ENCODE measurements at regions not wholly inside any gene's neighbourhood (a gene's known extent, or its start where the extent isn't known, plus 50 kb on each side); places are given as distances from the start of the nearest gene placed in this dataset.
A peak's percentile ranks its signal among the peaks of the same experiment; 100 is the strongest.

GRCh38 chr13:99063952-99064351 is 86.1 kb upstream of the DOCK9 start:
- Histone ChIP-seq H3K4me3 (replicated peaks in 1 of 4; ENCODE audit: control extremely low read depth in 1 of 4, insufficient read depth in 1 of 4, low read depth in 3 of 4, low read length in 4 of 4) (peak overlapping the region in 1 of 4 experiments; percentile 29), H3K9me3 (ENCODE audit: control insufficient read depth, insufficient read depth, low read depth, low read length) (no peaks in the 10 kb centered on the region), H3K79me2 (ENCODE audit: control insufficient read depth, insufficient read depth, low read length) (no peaks in the 10 kb centered on the region), H4K20me1 (ENCODE audit: control insufficient read depth, extremely low read depth, insufficient read depth, low read length) (no peaks in the 10 kb centered on the region), H3K27me3 (ENCODE audit: control insufficient read depth, insufficient read depth, low read length) (no peaks in the 10 kb centered on the region), H3K27ac (ENCODE audit: insufficient read depth, low read length) (no peak overlapping the region), H3K36me3 (ENCODE audit: control insufficient read depth, insufficient read depth, low read length) (no peaks in the 10 kb centered on the region), H3K4me1 (ENCODE audit: control insufficient read depth, extremely low read depth, insufficient read depth, low read length) (peaks cover 7% of the 10 kb centered on the region), H3K9ac (ENCODE audit: insufficient read depth, low read length) (no peak overlapping the region), H3K4me2 (ENCODE audit: extremely low read depth, insufficient read depth, low read length) (no peak overlapping the region), H2AFZ (ENCODE audit: low read length) (no peak overlapping the region)
- peak in 1 of 2 donors; percentile 61 for DNase-seq (ENCODE audit: low read depth in 2 of 2)
- TF ChIP-seq EZH2 (IDR thresholded peaks at IDR 0.05; ENCODE audit: low read length, missing control alignments): no peak
- no peak for TF ChIP-seq CTCF (conservative IDR thresholded peaks at IDR 0.05 in 1 of 2, IDR thresholded peaks at IDR 0.05 in 1 of 2; ENCODE audit: low read depth in 1 of 2, low read length in 2 of 2)

GRCh38 chr13:99064624-99065234 is 86.9 kb upstream of the DOCK9 start:
- no peak overlapping the region for H3K4me2 ChIP-seq (ENCODE audit: extremely low read depth, insufficient read depth, low read length)
- TF ChIP-seq CTCF (conservative IDR thresholded peaks at IDR 0.05 in 1 of 2, IDR thresholded peaks at IDR 0.05 in 1 of 2; ENCODE audit: low read depth in 1 of 2, low read length in 2 of 2) (no peak), EZH2 (IDR thresholded peaks at IDR 0.05; ENCODE audit: low read length, missing control alignments) (no peak)
- H3K9ac ChIP-seq (ENCODE audit: insufficient read depth, low read length): no peak overlapping the region
- H4K20me1 ChIP-seq (ENCODE audit: control insufficient read depth, extremely low read depth, insufficient read depth, low read length): no peaks in the 10 kb centered on the region
- no peaks in the 10 kb centered on the region for H3K79me2 ChIP-seq (ENCODE audit: control insufficient read depth, insufficient read depth, low read length)
- H3K36me3 ChIP-seq (ENCODE audit: control insufficient read depth, insufficient read depth, low read length): no peaks in the 10 kb centered on the region
- H3K9me3 ChIP-seq (ENCODE audit: control insufficient read depth, insufficient read depth, low read depth, low read length): no peaks in the 10 kb centered on the region
- H3K4me1 ChIP-seq (ENCODE audit: control insufficient read depth, extremely low read depth, insufficient read depth, low read length): peaks cover 7% of the 10 kb centered on the region
- H3K27me3 ChIP-seq (ENCODE audit: control insufficient read depth, insufficient read depth, low read length): no peaks in the 10 kb centered on the region
- H3K27ac ChIP-seq (ENCODE audit: insufficient read depth, low read length): no peak overlapping the region
- DNase-seq (ENCODE audit: low read depth in 2 of 2): no peak
- H2AFZ ChIP-seq (ENCODE audit: low read length): no peak overlapping the region
- no peak overlapping the region for H3K4me3 ChIP-seq (replicated peaks in 1 of 4; ENCODE audit: control extremely low read depth in 1 of 4, insufficient read depth in 1 of 4, low read depth in 3 of 4, low read length in 4 of 4)

- Histone ChIP-seq H4K20me1 (ENCODE audit: control insufficient read depth, extremely low read depth, insufficient read depth, low read length) (no peaks in the 10 kb centered on the region), H3K9me3 (ENCODE audit: control insufficient read depth, insufficient read depth, low read depth, low read length) (no peaks in the 10 kb centered on the region), H3K79me2 (ENCODE audit: control insufficient read depth, insufficient read depth, low read length) (no peaks in the 10 kb centered on the region), H3K4me3 (replicated peaks in 1 of 4; ENCODE audit: control extremely low read depth in 1 of 4, insufficient read depth in 1 of 4, low read depth in 3 of 4, low read length in 4 of 4) (no peak overlapping the region), H3K9ac (ENCODE audit: insufficient read depth, low read length) (no peak overlapping the region), H3K27ac (ENCODE audit: insufficient read depth, low read length) (no peak overlapping the region), H3K4me2 (ENCODE audit: extremely low read depth, insufficient read depth, low read length) (no peak overlapping the region), H3K27me3 (ENCODE audit: control insufficient read depth, insufficient read depth, low read length) (no peaks in the 10 kb centered on the region), H3K36me3 (ENCODE audit: control insufficient read depth, insufficient read depth, low read length) (no peaks in the 10 kb centered on the region), H3K4me1 (ENCODE audit: control insufficient read depth, extremely low read depth, insufficient read depth, low read length) (peaks cover 7% of the 10 kb centered on the region), H2AFZ (ENCODE audit: low read length) (no peak overlapping the region)
- no peak for DNase-seq (ENCODE audit: low read depth in 2 of 2)
- no peak for TF ChIP-seq CTCF (conservative IDR thresholded peaks at IDR 0.05 in 1 of 2, IDR thresholded peaks at IDR 0.05 in 1 of 2; ENCODE audit: low read depth in 1 of 2, low read length in 2 of 2)
- TF ChIP-seq EZH2 (IDR thresholded peaks at IDR 0.05; ENCODE audit: low read length, missing control alignments): no peak
Measured at GRCh38 chr13:99065235-99066015, 87.6 kb upstream of the DOCK9 start.

Measured in fibroblast of lung (primary cell).